ENCODE measurements at regions not wholly inside any gene's neighbourhood (a gene's known extent, or its start where the extent isn't known, plus 50 kb on each side); places are given as distances from the start of the nearest gene placed in this dataset.
A peak's percentile ranks its signal among the peaks of the same experiment; 100 is the strongest.

DNA sequence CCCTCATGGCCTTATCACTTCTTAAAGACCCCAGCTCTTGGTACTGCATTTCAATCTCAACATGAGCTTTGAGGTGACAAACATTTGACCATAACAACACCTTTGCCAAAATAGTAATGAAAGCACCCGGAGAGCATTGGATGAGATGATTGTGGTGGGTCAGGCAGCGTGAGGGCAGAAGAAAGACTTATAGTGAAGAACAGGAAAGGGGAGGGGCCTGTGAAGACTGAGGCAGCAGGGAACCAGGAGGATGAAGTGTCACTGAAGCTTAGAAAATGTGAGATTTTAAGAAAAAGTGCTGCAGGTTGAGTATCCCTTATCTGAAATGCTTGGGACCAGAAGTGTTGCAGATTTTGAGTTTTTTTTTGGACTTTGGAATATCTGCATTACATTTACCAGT, 86.3 kb downstream of the EMP1 start:
- H3K9me3 ChIP-seq = no peaks in the 10 kb centered on the region
- H3K27me3 ChIP-seq = peaks cover 0 to 14% of the 10 kb centered on the region in 2 donors
- H3K4me1 ChIP-seq = peaks cover 1 to 7% of the 10 kb centered on the region in 2 donors
- no peak for ATAC-seq
- DNase-seq = no peak
- H3K4me3 ChIP-seq = no peak overlapping the region
- no peak overlapping the region for H3K27ac ChIP-seq
- TF ChIP-seq, protein P1, sequence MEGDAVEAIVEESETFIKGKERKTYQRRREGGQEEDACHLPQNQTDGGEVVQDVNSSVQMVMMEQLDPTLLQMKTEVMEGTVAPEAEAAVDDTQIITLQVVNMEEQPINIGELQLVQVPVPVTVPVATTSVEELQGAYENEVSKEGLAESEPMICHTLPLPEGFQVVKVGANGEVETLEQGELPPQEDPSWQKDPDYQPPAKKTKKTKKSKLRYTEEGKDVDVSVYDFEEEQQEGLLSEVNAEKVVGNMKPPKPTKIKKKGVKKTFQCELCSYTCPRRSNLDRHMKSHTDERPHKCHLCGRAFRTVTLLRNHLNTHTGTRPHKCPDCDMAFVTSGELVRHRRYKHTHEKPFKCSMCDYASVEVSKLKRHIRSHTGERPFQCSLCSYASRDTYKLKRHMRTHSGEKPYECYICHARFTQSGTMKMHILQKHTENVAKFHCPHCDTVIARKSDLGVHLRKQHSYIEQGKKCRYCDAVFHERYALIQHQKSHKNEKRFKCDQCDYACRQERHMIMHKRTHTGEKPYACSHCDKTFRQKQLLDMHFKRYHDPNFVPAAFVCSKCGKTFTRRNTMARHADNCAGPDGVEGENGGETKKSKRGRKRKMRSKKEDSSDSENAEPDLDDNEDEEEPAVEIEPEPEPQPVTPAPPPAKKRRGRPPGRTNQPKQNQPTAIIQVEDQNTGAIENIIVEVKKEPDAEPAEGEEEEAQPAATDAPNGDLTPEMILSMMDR (IDR thresholded peaks at IDR 0.05) = no peak
- H3K36me3 ChIP-seq = no peaks in the 10 kb centered on the region
- intact Hi-C loops (cut with DNase I) = no loop called here

DNA sequence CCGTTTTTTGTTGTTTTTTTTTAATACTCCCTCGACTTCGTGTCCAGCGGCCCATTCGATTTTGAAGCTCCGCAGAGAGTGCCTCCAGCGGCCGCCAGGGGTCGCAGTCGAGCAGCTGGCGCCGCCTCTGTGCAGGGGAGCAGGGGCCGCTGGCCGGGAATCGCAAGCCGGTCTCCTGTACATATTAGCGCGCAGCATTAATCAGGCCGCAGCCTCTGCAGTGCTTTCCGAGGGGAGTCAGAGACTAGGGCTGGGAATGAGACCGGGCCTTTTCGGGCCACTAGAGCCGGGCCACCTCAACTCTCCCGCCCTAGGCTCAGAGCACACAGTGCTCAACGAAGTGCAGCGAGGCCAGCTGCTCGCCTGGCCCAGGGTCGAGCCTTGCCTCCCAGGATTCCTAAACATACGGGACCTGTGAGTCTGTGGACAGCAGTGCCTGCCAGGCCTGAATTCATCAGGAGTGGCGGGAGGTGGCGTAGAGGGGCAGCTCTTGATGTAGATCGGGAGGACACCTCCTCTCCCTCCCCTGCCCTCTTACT, 81.8 kb downstream of the EMP1 start:
- intact Hi-C loops (cut with DNase I) = no loop called here
- H3K9me3 ChIP-seq = no peaks in the 10 kb centered on the region
- peaks cover 3 to 10% of the 10 kb centered on the region in 2 donors for H3K4me1 ChIP-seq
- no peak overlapping the region for H3K4me3 ChIP-seq
- TF ChIP-seq, protein P1 (IDR thresholded peaks at IDR 0.05) = peak; percentile 91 to 99
- peaks cover 5 to 56% of the 10 kb centered on the region in 2 donors for H3K27me3 ChIP-seq
- peak; percentile 97 for ATAC-seq
- H3K36me3 ChIP-seq = no peaks in the 10 kb centered on the region
- no peak overlapping the region for H3K27ac ChIP-seq
- peak; percentile 56 to 93 (median 75) for DNase-seq

DNA sequence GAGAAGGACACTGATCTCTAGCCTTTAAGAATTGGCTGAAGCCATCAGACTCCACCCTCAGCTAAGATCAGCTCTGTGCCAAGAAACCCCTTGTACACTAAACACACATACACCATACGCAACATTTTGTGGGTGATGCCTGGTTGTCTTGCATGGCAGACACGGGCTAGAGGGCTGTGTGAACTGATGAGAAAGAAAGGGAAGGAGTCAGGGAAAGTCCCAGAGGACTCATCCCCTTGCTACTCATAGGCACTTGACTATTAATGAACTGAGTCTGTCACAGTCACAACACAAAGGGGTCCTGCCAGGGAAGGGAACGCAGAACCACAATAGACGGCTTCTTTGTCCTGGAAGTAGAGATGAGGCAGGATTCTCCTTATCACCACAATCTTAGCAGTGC, 80.8 kb downstream of the EMP1 start:
- Histone ChIP-seq H3K9me3 (no peaks in the 10 kb centered on the region), H3K27me3 (peaks cover 5 to 56% of the 10 kb centered on the region in 2 donors), H3K4me1 (peaks cover 3 to 10% of the 10 kb centered on the region in 2 donors), H3K27ac (no peak overlapping the region), H3K4me3 (no peak overlapping the region), H3K36me3 (no peaks in the 10 kb centered on the region)
- intact Hi-C loops (cut with DNase I) = no loop called here
- DNase-seq = no peak
- no peak for ATAC-seq
- TF ChIP-seq, protein P1 (IDR thresholded peaks at IDR 0.05) = no peak

DNA sequence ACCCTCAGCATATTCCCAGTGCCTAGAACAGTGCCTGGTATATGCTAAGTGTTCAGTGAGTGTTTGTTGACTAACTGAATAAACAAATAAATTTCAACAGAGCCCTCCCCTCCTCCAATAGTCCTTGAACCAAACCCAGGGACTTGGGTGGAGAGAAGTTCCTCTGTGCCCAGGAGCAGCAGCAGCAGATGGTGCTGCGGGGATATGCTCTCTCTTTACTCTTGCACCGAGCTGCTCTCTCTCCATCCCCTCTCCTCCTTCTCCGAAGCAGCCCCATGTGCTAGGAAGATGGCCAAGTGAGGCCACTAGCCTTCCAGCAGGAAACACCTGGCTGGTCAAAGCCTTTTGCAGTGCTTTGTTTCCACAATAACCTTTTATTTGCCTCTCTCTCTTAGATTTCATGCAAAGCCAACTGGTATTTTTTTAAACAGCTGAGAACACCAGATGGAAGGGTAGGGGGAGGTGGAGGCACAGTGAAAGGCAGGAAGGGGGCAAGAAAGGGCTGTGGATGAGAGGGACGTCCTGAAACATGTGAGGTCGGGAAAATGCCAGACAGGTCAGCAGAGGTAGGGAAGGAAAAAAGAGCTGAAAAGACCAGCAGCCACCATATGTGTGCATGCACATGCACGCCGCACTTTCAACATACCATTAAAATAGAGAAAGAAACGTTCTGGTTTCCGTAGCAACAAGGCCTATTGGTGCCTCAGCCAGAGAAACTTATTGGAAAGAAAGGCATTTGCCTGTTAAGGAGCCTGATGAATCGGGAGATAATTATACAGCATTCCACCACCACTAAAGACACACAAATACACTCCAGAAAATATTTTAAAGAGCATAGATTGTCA, 78.9 kb downstream of the EMP1 start:
- Histone ChIP-seq H3K9me3 (no peaks in the 10 kb centered on the region), H3K4me1 (peaks cover 3 to 10% of the 10 kb centered on the region in 2 donors), H3K27me3 (peaks cover 5 to 56% of the 10 kb centered on the region in 2 donors), H3K4me3 (no peak overlapping the region), H3K36me3 (no peaks in the 10 kb centered on the region), H3K27ac (no peak overlapping the region)
- ATAC-seq = no peak
- intact Hi-C loops (cut with DNase I) = no loop called here
- TF ChIP-seq, protein P1 (IDR thresholded peaks at IDR 0.05) = no peak
- DNase-seq = no peak

DNA sequence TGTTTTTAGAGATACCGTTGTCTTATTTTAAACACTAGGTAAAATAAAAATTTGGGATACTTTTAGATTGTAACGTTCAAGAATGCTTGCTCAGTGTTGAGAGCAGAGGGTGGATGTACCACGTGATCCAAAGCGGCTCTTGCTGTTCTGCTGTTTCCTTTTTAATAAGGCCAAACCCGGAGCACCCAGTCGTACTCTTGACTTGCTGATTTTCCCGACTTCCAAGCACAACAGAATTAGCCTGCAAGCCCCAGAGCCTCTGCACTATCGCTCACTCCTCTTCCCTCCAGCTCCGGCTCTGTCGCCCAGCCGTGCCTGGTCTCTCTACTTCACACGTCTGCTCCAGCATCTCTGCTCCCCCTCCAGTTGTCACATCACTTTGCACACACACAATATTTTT, 77.3 kb downstream of the EMP1 start:
- Histone ChIP-seq H3K4me3 (no peak overlapping the region), H3K27me3 (peaks cover 5 to 52% of the 10 kb centered on the region in 2 donors), H3K36me3 (no peaks in the 10 kb centered on the region), H3K27ac (no peak overlapping the region), H3K4me1 (peaks cover 3 to 10% of the 10 kb centered on the region in 2 donors), H3K9me3 (no peaks in the 10 kb centered on the region)
- ATAC-seq = peak; percentile 27
- DNase-seq = no peak
- TF ChIP-seq, protein P1 (IDR thresholded peaks at IDR 0.05) = no peak
- intact Hi-C loops (cut with DNase I) = no loop called here
